AG09309 (cell line): ENCODE measurements at regions not wholly inside any gene's neighbourhood (a gene's known extent, or its start where the extent isn't known, plus 50 kb on each side); places are given as distances from the start of the nearest gene placed in this dataset.
A peak's percentile ranks its signal among the peaks of the same experiment; 100 is the strongest.

Experiments
- DNase-seq: peaks from one replicate; pipeline ENCODE4 v3.0.0-alpha.2; 2010; ENCODE audit warnings: low read depth
- H3K4me3 ChIP-seq: 2 replicates; pipeline ENCODE4 v1.5.1; 2011; ENCODE audit warnings: mild to moderate bottlenecking, low read depth, low read length, moderate library complexity; ENCODE audit not compliant: control insufficient read depth
- CTCF ChIP-seq: IDR thresholded peaks from 2 replicates; pipeline ENCODE4 v1.5.1; 2011; ENCODE audit warnings: mild to moderate bottlenecking, low read depth, low read length, inconsistent platforms; ENCODE audit not compliant: insufficient read depth, control insufficient read depth; ENCODE audit errors: missing control alignments

DNA sequence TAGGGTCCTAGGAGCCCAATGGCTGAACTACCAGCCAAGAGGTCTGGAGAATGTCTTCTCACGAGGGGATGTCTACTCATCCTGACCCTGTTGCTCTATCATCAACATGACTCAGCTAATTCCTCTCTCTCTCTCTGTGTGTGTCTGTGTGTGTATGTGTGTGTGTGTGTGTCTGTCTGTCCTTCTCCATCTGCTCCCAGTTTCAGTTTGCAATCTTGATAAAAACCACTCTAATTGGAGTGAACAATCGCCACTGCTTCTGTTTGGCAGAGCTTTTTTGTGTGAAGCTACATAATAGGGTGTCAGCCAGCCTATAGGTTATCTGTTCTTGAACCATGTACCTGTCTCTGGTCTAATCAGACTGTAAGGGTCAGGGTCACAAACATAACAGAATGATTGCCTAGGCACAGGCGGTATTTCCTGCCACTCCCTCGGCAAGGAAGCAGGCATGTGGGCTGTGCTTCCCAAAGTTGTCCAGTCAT lies 219.8 kb downstream of the SH3BP4 start:
- no peak for TF ChIP-seq CTCF
- no peak overlapping the region for H3K4me3 ChIP-seq
- DNase-seq: peak; percentile 87

DNA sequence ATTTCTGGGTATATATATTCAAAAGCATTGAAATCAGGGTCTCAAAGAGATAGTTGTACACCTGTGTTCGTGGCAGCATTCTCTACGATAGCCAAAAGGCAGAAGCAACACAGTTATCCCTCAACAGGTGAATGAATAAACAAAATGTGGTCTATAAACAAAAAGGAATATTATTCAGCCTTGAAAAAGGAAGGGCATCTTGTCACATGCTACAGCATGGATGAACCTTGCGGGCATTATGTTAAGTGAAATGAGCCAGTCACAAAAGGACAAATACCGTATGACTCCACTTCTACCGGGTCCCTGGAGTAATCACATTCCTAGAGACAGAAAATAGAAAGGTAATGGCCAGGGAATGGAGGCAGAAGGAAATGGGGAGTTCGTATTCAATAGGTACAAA lies 228.8 kb downstream of the SH3BP4 start:
- DNase-seq: no peak
- no peak overlapping the region for H3K4me3 ChIP-seq
- TF ChIP-seq CTCF: no peak

DNA sequence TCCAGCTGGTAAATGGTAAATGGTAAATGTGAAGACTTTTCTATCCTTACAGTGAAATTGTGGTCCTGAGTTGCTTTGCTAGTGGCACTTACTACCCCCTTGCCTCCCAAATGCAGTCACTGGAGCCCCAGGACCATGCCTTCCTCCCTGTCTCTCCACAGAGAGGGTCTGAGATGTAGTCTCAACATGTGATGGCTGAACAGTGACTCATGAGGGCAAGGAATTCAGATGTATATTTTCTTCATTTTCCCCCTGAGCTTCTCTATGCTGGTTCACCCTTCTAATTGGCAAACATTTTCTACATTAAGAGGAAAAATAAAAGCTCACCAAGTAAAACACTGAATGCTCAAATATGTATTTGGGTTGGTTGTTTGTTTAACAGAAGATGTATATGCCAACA lies 232.0 kb downstream of the SH3BP4 start:
- no peak for DNase-seq
- TF ChIP-seq CTCF: no peak
- H3K4me3 ChIP-seq: no peak overlapping the region

DNA sequence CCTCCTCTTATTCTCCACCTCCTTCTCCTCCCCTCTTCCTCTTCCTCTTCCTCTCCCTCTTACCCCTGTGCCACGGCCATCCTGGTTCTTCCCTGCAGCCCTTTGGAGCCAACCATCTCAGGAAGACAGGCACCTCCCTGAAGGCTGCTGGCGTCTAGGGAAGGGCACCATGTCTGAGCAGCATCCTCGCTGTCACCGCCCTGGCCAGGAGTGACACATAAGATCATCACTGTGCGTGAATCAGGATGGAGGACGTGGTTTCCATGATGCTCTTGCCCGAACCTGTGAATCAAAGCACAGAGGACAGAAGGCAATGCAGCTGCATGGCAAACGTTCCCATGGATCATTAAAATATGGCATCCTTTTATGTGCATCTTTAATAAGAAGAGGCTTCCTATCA lies 236.0 kb downstream of the SH3BP4 start:
- DNase-seq: no peak
- no peak for TF ChIP-seq CTCF
- H3K4me3 ChIP-seq: no peak overlapping the region

DNA sequence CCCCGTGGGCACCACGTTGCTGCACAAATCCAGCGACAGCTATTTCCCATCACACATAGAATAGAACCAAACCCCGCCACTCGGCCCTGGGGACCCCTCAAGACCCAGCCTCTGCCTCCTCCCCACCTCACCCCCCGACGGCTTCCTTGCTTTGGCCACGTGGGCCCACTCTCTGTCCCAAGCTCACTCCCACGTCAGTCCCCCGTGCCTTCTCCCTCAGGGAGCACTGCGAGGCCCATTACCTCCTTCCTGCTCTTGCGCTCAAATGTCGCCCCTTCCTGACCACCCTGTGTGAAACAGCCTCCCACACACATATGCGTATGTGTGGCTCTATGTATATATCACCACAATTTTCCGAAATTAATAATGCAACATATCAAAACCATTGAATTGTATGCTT lies 239.7 kb downstream of the SH3BP4 start:
- TF ChIP-seq CTCF: no peak
- H3K4me3 ChIP-seq: no peak overlapping the region
- DNase-seq: no peak

DNA sequence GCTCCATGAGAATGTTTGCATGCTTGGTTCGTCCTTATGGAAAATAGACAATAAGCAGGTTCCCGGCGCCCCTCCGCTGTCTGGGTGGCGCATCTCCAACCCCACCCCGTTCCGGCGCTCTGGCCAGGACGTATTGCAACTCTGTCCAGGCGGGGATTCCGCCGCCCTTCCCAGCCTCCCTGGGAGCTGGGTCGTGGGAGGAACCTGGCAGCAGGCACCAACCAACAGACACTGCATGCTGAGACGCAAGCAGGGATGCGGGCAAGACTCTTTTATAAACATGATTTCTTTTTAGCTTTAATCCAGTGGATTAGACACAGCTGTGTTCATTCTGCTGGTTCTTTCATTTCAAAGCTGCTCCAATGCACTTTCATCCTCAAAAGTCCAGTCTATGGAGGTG lies 240.2 kb downstream of the SH3BP4 start:
- DNase-seq: no peak
- no peak for TF ChIP-seq CTCF
- H3K4me3 ChIP-seq: no peak overlapping the region

- H3K4me3 ChIP-seq: no peak overlapping the region
- DNase-seq: no peak
- no peak for TF ChIP-seq CTCF
Observed at GRCh38 chr2:235194351-235194750, 242.5 kb downstream of the SH3BP4 start.
